ENCODE measurements at regions not wholly inside any gene's neighbourhood (a gene's known extent, or its start where the extent isn't known, plus 50 kb on each side); places are given as distances from the start of the nearest gene placed in this dataset.

GRCh38 chr14:55900749-55901148 is 217.5 kb upstream of the PELI2 start:
- H2BK120ac ChIP-seq (ENCODE audit: low read depth, low read length): no peak overlapping the region
- H3K56ac ChIP-seq (ENCODE audit: extremely low read depth, insufficient read depth, low read length): no peak overlapping the region
- H3K18ac ChIP-seq (ENCODE audit: low read depth, low read length): no peak overlapping the region
- POLR2A ChIA-PET (ENCODE audit: unreplicated experiment): no interaction called here
- H4K20me1 ChIP-seq (ENCODE audit: insufficient read depth, low read length): no peaks in the 10 kb centered on the region
- H4K91ac ChIP-seq (ENCODE audit: insufficient read depth, low read depth, low read length): no peak overlapping the region
- no peak overlapping the region for H4K5ac ChIP-seq (ENCODE audit: low read depth, low read length)
- no peak overlapping the region for H4K8ac ChIP-seq (ENCODE audit: low read depth in 2 of 2, low read length in 2 of 2)
- in situ Hi-C loops (cut with MboI; ENCODE audit: low sequenced_read_pairs) (no loop called here), dilution Hi-C loops (cut with HindIII; ENCODE audit: low sequenced_read_pairs, unreplicated experiment) (no loop called here), intact Hi-C loops (cut with micrococcal nuclease) (no loop called here)
- no peak overlapping the region for H3K23ac ChIP-seq (ENCODE audit: low read depth, low read length)
- H3K27me3 ChIP-seq (ENCODE audit: control insufficient read depth, insufficient read depth, low read length): peaks cover 2% of the 10 kb centered on the region; the same call in 1 of the 2 replicates
- H3K9me1 ChIP-seq (ENCODE audit: insufficient read depth, low read length): no peaks in the 10 kb centered on the region
- WGBS, 2 experiments (ENCODE audit: extremely low coverage in 2 of 2, insufficient read length in 1 of 2): no CpG with 5 or more reads among the region's 2 CpGs
- H3K4me2 ChIP-seq (ENCODE audit: low read depth, low read length): no peak overlapping the region
- CTCF ChIA-PET: no interaction called here
- no peak overlapping the region for H3K27ac ChIP-seq (ENCODE audit: insufficient read depth, low read length)
- H3K9me3 ChIP-seq (ENCODE audit: control insufficient read depth, insufficient read depth, low read length): no peaks in the 10 kb centered on the region
- H2BK15ac ChIP-seq (ENCODE audit: low read depth, low read length): no peak overlapping the region
- no peaks in the 10 kb centered on the region for H3K36me3 ChIP-seq (ENCODE audit: control insufficient read depth, insufficient read depth, low read length)
- no peak overlapping the region for H3K14ac ChIP-seq (replicated peaks; ENCODE audit: low read depth, low read length)
- TF ChIP-seq CEBPB (IDR thresholded peaks at IDR 0.05; ENCODE audit: low read depth, low read length): no peak
- TF ChIP-seq RAD21 (IDR thresholded peaks at IDR 0.05; ENCODE audit: low read length): no peak
- no peak for TF ChIP-seq CHD1 (IDR thresholded peaks at IDR 0.05; ENCODE audit: low read depth, low read length)
- no peak for TF ChIP-seq SMC3 (IDR thresholded peaks at IDR 0.05; ENCODE audit: low read depth, low read length)
- TF ChIP-seq MAFK (IDR thresholded peaks at IDR 0.05; ENCODE audit: low read depth, low read length): no peak
- TF ChIP-seq MAZ (IDR thresholded peaks at IDR 0.05; ENCODE audit: borderline replicate concordance, low read depth, low read length): no peak
- no peak for TF ChIP-seq BHLHE40 (IDR thresholded peaks at IDR 0.05; ENCODE audit: low read depth, low read length)
- TF ChIP-seq RCOR1 (IDR thresholded peaks at IDR 0.05; ENCODE audit: insufficient replicate concordance, low read length): no peak
- TF ChIP-seq NFE2L2 (IDR thresholded peaks at IDR 0.05; ENCODE audit: low read depth, low read length): no peak
- TF ChIP-seq RFX5 (IDR thresholded peaks at IDR 0.05; ENCODE audit: low read depth, low read length): no peak
- no peak for TF ChIP-seq POLR2A (IDR thresholded peaks at IDR 0.05; ENCODE audit: low read depth, low read length)
- H3K4ac ChIP-seq (ENCODE audit: low read depth, low read length): no peak overlapping the region
- no peaks in the 10 kb centered on the region for H3K79me1 ChIP-seq (ENCODE audit: low read depth in 1 of 2, low read length in 2 of 2)
- no TSS peak for BruUV-seq (replicated peaks)
- H2BK5ac ChIP-seq (ENCODE audit: low read depth, low read length, poor library complexity, severe bottlenecking): no peak overlapping the region
- H3K4me1 ChIP-seq (ENCODE audit: control insufficient read depth, insufficient read depth, low read length): no peaks in the 10 kb centered on the region
- DNase-seq (no peak), ATAC-seq (ENCODE audit: low read depth) (no peak)
- no peak overlapping the region for H3K4me3 ChIP-seq (ENCODE audit: insufficient read depth, low read depth, low read length)
- H2AFZ ChIP-seq (replicated peaks; ENCODE audit: low read length, poor library complexity): no peak overlapping the region
- no peak overlapping the region for H2AK5ac ChIP-seq (ENCODE audit: low read depth, low read length)
- H3K9ac ChIP-seq (ENCODE audit: low read depth, low read length): no peak overlapping the region
- H2AK9ac ChIP-seq (replicated peaks; ENCODE audit: low read depth, low read length, poor library complexity): no peak overlapping the region
- no peak overlapping the region for H2BK20ac ChIP-seq (ENCODE audit: low read depth, low read length)
